ENCODE measurements at regions not wholly inside any gene's neighbourhood (a gene's known extent, or its start where the extent isn't known, plus 50 kb on each side); places are given as distances from the start of the nearest gene placed in this dataset.
A peak's percentile ranks its signal among the peaks of the same experiment; 100 is the strongest.

DNA sequence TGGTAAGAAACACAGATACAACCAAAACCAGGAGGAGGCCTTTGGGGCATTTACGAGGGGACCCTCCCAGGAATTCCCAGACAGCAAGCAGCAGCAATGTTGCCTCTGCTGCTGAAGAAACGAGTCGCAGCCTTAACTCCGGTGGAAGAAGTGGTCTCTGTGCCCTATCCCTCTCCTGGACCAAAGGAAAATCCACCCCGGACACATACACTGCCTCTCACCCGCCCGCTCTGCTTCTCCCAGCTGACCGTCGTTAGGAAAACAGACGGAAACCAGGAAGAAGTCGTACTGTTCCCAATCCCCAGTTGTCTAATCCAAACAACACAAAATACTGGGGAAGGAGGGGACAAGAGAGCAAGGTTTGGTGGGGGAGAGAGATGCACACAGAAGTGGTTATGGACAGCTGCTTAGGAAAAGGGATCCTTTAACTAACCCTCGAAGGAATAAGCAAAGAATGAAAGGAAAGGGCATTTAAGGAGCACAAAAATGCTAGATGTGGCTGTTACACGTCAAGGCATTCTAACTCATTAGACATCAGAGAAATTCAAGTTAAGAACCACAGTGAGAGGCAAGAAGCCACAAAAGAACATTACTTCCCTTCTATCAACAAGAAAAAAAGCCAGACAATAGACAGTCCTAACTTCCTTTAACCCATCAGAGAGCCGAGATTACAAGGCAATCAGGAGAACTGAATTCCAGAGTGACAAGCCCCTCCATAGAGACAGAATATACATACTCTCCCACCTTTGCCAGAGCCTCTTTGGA is 71.9 kb downstream of the ACTL7B start:
- TF ChIP-seq, protein P1, sequence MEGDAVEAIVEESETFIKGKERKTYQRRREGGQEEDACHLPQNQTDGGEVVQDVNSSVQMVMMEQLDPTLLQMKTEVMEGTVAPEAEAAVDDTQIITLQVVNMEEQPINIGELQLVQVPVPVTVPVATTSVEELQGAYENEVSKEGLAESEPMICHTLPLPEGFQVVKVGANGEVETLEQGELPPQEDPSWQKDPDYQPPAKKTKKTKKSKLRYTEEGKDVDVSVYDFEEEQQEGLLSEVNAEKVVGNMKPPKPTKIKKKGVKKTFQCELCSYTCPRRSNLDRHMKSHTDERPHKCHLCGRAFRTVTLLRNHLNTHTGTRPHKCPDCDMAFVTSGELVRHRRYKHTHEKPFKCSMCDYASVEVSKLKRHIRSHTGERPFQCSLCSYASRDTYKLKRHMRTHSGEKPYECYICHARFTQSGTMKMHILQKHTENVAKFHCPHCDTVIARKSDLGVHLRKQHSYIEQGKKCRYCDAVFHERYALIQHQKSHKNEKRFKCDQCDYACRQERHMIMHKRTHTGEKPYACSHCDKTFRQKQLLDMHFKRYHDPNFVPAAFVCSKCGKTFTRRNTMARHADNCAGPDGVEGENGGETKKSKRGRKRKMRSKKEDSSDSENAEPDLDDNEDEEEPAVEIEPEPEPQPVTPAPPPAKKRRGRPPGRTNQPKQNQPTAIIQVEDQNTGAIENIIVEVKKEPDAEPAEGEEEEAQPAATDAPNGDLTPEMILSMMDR (IDR thresholded peaks at IDR 0.05), result no peak
- intact Hi-C loops (cut with DNase I), result no loop called here
- Histone ChIP-seq H3K4me1 (no peaks in the 10 kb centered on the region), H3K27me3 (no peaks in the 10 kb centered on the region), H3K9me3 (no peaks in the 10 kb centered on the region), H3K27ac (no peak overlapping the region), H3K9ac (ENCODE audit: low read depth in 2 of 2, low read length in 2 of 2) (no peak overlapping the region), H3K36me3 (no peaks in the 10 kb centered on the region), H3K4me3 (no peak overlapping the region)
- DNase-seq, result no peak

DNA sequence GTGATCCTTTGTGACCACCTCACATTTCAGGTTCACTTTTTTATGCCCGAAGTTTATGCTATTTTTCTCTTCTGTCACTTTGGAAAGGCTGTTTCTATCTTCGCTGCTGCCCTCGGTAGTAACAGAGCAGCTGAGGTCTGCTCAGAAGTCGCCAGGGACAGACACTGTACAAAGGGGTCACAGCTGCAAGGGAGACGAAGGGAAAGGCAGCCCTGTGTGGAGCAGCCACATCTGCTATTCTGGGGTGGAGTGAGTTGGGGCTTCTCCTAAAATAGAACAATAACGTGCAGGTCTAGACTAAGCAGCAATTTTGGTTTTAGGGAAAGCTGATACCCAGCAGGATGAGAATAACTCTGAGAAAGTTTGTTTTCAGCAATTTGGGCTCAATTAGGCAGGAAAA is 72.5 kb downstream of the ACTL7B start:
- Histone ChIP-seq H3K4me3 (no peak overlapping the region), H3K36me3 (no peaks in the 10 kb centered on the region), H3K4me1 (no peaks in the 10 kb centered on the region), H3K27ac (no peak overlapping the region), H3K9ac (ENCODE audit: low read depth in 2 of 2, low read length in 2 of 2) (no peak overlapping the region), H3K27me3 (no peaks in the 10 kb centered on the region), H3K9me3 (no peaks in the 10 kb centered on the region)
- TF ChIP-seq, protein P1 (IDR thresholded peaks at IDR 0.05), result no peak
- no peak for DNase-seq
- intact Hi-C loops (cut with DNase I), result no loop called here

DNA sequence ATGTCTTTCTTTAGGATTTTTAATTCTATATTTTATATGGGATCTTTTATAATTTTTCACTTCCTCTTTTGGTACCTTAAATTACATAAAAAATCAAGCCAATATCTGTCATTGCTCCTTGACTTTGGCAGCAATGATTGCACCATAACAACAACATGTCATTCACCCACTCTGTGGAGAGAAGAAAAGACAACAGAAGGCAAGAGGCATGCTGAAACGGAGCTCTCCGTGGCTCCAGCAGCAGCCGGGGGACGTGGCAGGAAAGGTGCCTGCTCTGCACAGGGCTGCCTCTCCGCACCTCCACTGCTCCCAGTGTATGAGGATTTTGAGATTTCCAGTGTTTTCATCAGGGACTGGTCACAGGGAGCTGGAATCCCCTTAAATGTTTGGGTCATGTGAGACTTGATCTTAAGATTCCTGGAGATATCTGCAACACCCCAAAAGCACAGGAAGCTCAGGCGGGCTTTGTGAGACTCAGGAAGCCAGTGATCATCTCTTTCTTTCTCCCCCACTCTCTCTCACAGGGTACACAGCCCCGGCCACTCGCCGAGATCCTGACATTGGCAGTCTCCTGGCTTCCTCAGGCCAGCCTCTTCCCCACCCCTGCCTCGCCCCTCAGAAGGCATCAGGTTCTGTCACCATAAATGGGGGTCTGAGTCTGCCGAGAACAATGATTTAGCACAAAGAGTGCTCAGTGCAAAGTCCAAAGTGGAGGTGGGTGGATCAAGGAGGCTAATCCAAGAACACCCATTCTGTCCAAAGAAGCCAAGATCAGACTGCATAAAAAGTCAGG is 74.6 kb downstream of the ACTL7B start:
- TF ChIP-seq, protein P1 (IDR thresholded peaks at IDR 0.05), result no peak
- Histone ChIP-seq H3K27ac (no peak overlapping the region), H3K9me3 (no peaks in the 10 kb centered on the region), H3K4me1 (no peaks in the 10 kb centered on the region), H3K27me3 (no peaks in the 10 kb centered on the region), H3K4me3 (no peak overlapping the region), H3K9ac (ENCODE audit: low read depth in 2 of 2, low read length in 2 of 2) (no peak overlapping the region), H3K36me3 (no peaks in the 10 kb centered on the region)
- intact Hi-C loops (cut with DNase I), result no loop called here
- peak; percentile 40 for DNase-seq

- no peaks in the 10 kb centered on the region for H3K27me3 ChIP-seq
- H3K4me3 ChIP-seq, result no peak overlapping the region
- H3K4me1 ChIP-seq, result no peaks in the 10 kb centered on the region
- intact Hi-C loops (cut with DNase I), result no loop called here
- no peak overlapping the region for H3K9ac ChIP-seq (ENCODE audit: low read depth in 2 of 2, low read length in 2 of 2)
- no peaks in the 10 kb centered on the region for H3K9me3 ChIP-seq
- no peak for DNase-seq
- TF ChIP-seq, protein P1 (IDR thresholded peaks at IDR 0.05), result no peak
- no peaks in the 10 kb centered on the region for H3K36me3 ChIP-seq
- H3K27ac ChIP-seq, result no peak overlapping the region
Observed at GRCh38 chr9:108779551-108780325, 76.0 kb downstream of the ACTL7B start.

DNA sequence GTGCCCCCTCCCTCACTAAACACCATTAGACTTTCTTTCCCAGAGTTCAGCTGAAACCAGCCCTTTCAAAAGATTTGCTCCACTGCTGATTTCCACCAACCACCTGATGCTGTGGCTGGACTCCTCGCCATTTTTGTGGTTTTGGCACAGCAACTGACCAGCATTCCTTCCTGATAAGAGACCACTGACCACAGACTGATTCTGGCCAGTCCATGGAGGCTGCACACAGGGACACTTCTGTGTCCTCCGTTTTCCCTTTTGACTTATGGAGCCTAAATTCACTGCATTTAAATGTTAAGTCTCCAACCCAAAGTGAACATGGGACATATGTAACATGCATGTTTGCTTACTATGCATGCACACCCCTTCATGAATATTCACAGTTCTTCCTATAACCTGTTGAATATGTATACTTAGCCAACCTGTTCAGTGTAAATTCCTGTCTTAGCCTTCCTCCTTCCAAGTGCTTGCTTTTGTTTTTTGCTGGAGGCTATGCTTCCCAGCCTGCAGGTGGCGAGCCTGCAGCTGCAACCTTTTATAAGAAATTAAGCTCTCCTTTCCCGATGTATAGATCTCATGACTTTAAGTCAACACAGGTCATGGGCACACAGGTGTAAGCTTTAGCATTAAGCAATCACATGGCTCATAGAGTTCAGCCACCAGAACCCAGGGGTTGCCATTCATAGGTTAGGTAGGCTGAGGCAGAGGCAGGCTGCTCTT is 78.7 kb downstream of the ACTL7B start:
- Histone ChIP-seq H3K36me3 (no peaks in the 10 kb centered on the region), H3K27me3 (no peaks in the 10 kb centered on the region), H3K9ac (ENCODE audit: low read depth in 2 of 2, low read length in 2 of 2) (no peak overlapping the region), H3K27ac (no peak overlapping the region), H3K4me1 (no peaks in the 10 kb centered on the region), H3K4me3 (no peak overlapping the region), H3K9me3 (no peaks in the 10 kb centered on the region)
- intact Hi-C loops (cut with DNase I), result no loop called here
- TF ChIP-seq, protein P1 (IDR thresholded peaks at IDR 0.05), result no peak
- DNase-seq, result no peak
